Body of pancreas (tissue), 4 donors: ENCODE measurements at regions not wholly inside any gene's neighbourhood (a gene's known extent, or its start where the extent isn't known, plus 50 kb on each side); places are given as distances from the start of the nearest gene placed in this dataset.

Source experiments
- CTCF ChIP-seq, 7 experiments: fragments of 450-650 bp in 4 of 7; fragments of 200-600 bp in 3 of 7; sonication (generic) in 3 of 7; IDR thresholded peaks; one replicate each; pipeline ENCODE4 v1.5.1; 2016 to 2019; ENCODE audit warnings: antibody characterized with exemption in 7 of 7
- POLR2A ChIP-seq, 3 donors: fragments of 450-650 bp; IDR thresholded peaks; one replicate each; pipeline ENCODE4 v1.6.1; 2016; ENCODE audit warnings: antibody characterized with exemption in 3 of 3, mild to moderate bottlenecking in 2 of 3

- no peak for TF ChIP-seq POLR2A (IDR thresholded peaks at IDR 0.05)
- TF ChIP-seq CTCF (IDR thresholded peaks at IDR 0.05): no peak
Measured at GRCh38 chr10:43904301-43904700, 255.6 kb upstream of the ZNF32 start.
